ENCODE measurements at regions not wholly inside any gene's neighbourhood (a gene's known extent, or its start where the extent isn't known, plus 50 kb on each side); places are given as distances from the start of the nearest gene placed in this dataset.

- TF ChIP-seq POLR2A (IDR thresholded peaks at IDR 0.05) (peak; percentile 61 to 80), CTCF (IDR thresholded peaks at IDR 0.05) (no peak), EP300 (IDR thresholded peaks at IDR 0.05) (peak in 1 of 2 donors; percentile 86)
Observed at GRCh38 chr1:148334339-148335130, 148.6 kb downstream of the PPIAL4G start.
